Motor neuron (in vitro differentiated cells): ENCODE measurements at regions not wholly inside any gene's neighbourhood (a gene's known extent, or its start where the extent isn't known, plus 50 kb on each side); places are given as distances from the start of the nearest gene placed in this dataset.
"Not testable (repeated sequence)": the region's sequence is repeated elsewhere in the genome, so short reads cannot be mapped to it uniquely, and the experiment has no call there.

ENCODE experiments used
- ATAC-seq, 8 experiments: fragments of 200-7000 bp; cut with Tn5 transposase; replicated peaks in 6 of 8; 2 replicates each; pipeline ENCODE4 v1.8.0; 2021; ENCODE audit warnings: mild to moderate bottlenecking in 8 of 8, moderate library complexity in 8 of 8
- H3K27ac ChIP-seq, 2 donors: fragments of 250-450 bp; sonication (Bioruptor Pico); 2 replicates each; pipeline ENCODE4 v1.9.0; 2021; ENCODE audit warnings: antibody characterized with exemption in 2 of 2, mild to moderate bottlenecking in 2 of 2, moderate library complexity in 1 of 2
- H3K4me1 ChIP-seq, 2 donors: fragments of 250-450 bp; sonication (Bioruptor Pico); replicated peaks in 1 of 2; 2 replicates each; pipeline ENCODE4 v1.6.1; 2021; ENCODE audit warnings: antibody characterized with exemption in 2 of 2, mild to moderate bottlenecking in 2 of 2, moderate library complexity in 1 of 2
- H3K4me3 ChIP-seq, 5 donors: fragments of 250-450 bp; sonication (Bioruptor Pico); 2 replicates each; pipeline ENCODE4 v1.9.0; 2021; ENCODE audit warnings: antibody characterized with exemption in 5 of 5, mild to moderate bottlenecking in 5 of 5, moderate library complexity in 4 of 5
- WGBS, 10 experiments: fragments of 450-650 bp; shearing (Covaris generic); methylation state at CpG; one replicate each; pipeline ENCODE4 v1.0.0; 2022; 5-methylcytosine and 5-hydroxymethylcytosine counted together
- in situ Hi-C, 9 experiments: fragments of 400-800 bp; cut with MboI; loops; one replicate each; pipeline ENCODE4 v1.15.0; 2021; ENCODE audit warnings: low sequenced_read_pairs in 9 of 9, low pct_unique_long_range_greater_than_20kb in 2 of 9; ENCODE audit not compliant: unreplicated experiment in 9 of 9

DNA sequence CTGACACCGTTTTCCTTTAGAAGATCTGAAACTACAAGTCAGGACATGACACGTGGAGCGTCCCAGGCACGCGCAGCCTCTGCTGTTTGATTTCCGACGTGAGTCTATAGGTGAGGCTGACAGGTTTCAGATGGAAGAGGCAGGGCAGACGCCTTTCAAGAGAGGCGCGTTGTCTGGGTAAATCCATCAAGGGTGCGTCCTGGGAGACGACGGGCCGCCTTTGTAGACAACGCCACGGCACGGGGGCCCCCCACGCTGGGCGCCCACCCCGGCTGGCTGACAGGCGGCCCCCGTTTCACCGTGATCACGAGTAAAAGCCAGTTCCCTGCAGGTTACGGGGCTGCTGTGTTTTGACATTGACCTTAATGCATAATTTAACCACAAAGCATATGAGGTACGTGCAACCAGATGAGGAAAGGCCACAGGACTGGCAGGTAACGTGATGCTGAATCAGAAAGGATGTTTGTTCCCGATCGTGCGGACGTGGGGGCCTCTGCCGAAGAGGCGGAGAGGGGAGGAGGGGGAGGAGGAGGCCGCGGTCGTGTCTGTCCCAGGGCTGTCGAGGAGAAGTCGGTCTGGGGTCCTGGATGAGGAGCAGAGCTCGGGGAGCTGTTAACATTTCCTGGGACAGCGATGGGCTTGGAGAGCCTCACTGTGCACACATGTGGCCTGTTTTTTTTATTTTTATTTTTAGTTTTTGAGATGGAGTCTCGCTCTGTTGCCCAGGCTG is 51.1 kb upstream of the PPP2R3B start:
- WGBS, 10 experiments, result 0 to 60% (median 1%) methylated on average over 1 to 7 of the region's 41 CpGs; no CpG with 5 or more reads in 2 of the 10 experiments
- H3K4me1 ChIP-seq, result peaks cover 2 to 10% of the 10 kb centered on the region in 2 donors
- peak in 5 of 8 experiments; percentile 63 to 88 (median 84) for ATAC-seq

GRCh38 chrX:439241-439640 is 52.5 kb upstream of the PPP2R3B start:
- H3K4me3 ChIP-seq, result no peak overlapping the region
- no peak for ATAC-seq
- H3K27ac ChIP-seq, result no peak overlapping the region
- in situ Hi-C loops, result no loop called here
- peaks cover 2 to 10% of the 10 kb centered on the region in 2 donors for H3K4me1 ChIP-seq
- WGBS, 10 experiments, result 33% methylated on average over 1 of the region's 7 CpGs; no CpG with 5 or more reads in 9 of the 10 experiments

More for the DNA sequence above, 51.1 kb upstream of the PPP2R3B start:
- H3K27ac ChIP-seq, result peak overlapping the region in 1 of 2 donors; percentile 35
- H3K4me3 ChIP-seq, result no peak overlapping the region
- in situ Hi-C loops, result no loop called here

DNA sequence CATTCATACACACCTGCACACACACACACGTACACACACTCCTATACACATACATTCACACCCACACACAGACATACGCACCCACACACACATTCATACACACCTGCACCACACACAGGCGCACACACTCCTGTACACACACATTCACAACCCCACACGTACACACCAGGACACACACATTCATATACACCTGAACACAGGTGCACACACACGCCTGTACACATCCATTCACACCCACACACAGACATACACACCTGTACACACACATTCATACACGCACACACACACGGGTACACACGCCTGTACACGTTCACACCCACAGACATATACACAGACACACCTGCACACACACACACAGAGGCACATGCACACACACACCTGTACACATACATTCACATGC is 53.0 kb upstream of the PPP2R3B start:
- 66 to 100% methylated on average over 1 to 3 of the region's 9 CpGs; no CpG with 5 or more reads in 8 of the 10 experiments for WGBS, 10 experiments
- ATAC-seq, result no peak
- in situ Hi-C loops, result no loop called here
- H3K4me1 ChIP-seq, result peaks cover 2 to 10% of the 10 kb centered on the region in 2 donors
- H3K27ac ChIP-seq, result no peak overlapping the region
- no peak overlapping the region for H3K4me3 ChIP-seq

DNA sequence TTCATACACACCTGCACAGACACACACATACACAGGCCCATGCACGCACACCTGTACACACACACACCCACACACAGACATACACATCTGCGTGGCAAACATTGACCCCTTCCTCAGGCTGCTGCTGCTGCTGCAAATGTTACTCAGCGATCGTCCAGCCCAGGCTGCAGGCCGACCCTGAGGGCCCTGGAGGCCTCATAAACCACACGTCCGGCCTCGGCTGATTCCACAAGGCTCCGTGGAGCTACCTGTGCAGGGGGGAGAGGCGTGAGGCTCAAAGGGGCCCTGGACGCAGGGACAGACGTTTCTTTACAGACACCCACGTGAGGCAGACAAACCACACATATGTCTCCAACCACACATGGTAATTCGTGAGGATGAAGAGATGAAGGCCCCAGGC is 53.9 kb upstream of the PPP2R3B start:
- peaks cover 6 to 12% of the 10 kb centered on the region in 2 donors for H3K4me1 ChIP-seq
- 0 to 88% (median 68%) methylated on average over 1 to 8 of the region's 14 CpGs; no CpG with 5 or more reads in 7 of the 10 experiments for whole genome bisulfite sequencing, 10 experiments
- in situ Hi-C loops, result no loop called here
- no peak overlapping the region for H3K27ac ChIP-seq
- ATAC-seq, result no peak
- no peak overlapping the region for H3K4me3 ChIP-seq

DNA sequence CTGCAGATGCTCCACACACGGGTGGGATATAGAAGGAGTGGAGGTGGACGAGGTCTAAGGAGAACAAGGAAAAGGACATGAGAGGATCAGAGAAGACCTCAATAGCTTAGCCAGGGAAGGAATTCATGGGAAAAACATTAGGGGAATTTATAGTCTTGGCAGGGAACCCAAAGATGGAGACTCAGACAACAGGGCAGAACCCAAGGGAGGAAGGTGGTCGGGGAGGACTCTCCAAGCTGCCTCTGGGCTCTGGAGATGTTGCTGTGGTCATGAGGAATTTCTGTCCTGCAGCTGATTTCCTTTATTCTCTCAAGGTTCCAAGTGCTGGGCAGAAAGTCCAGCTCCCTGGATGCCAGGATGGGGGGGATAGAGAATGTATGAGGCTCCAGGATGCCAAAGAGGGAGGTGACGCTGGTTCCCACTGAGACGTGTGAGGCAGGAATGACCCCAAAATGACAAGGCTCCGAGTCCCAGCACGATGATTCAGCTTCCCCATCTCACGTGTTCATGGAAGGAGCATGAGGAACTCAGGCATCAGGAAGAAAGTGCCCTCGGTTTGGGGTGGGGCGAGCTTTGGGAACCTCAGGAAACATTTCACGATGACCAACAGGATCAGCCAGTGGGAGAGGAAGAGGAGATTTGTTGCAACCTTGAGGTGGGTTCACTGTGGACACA is 57.0 kb upstream of the PPP2R3B start:
- no peak overlapping the region for H3K27ac ChIP-seq
- 8 to 100% (median 81%) methylated on average over 1 to 6 of the region's 11 CpGs; no CpG with 5 or more reads in 2 of the 10 experiments for WGBS, 10 experiments
- H3K4me1 ChIP-seq, result peaks cover 8 to 9% of the 10 kb centered on the region in 2 donors
- H3K4me3 ChIP-seq, result no peak overlapping the region
- in situ Hi-C loops, result no loop called here
- ATAC-seq, result no peak

GRCh38 chrX:444305-444704 is 57.6 kb upstream of the PPP2R3B start:
- H3K4me3 ChIP-seq, result no peak overlapping the region
- in situ Hi-C loops, result no loop called here
- H3K27ac ChIP-seq, result no peak overlapping the region
- ATAC-seq, result no peak
- H3K4me1 ChIP-seq, result peaks cover 11 to 12% of the 10 kb centered on the region in 2 donors
- WGBS, 10 experiments, result 35 to 100% (median 80%) methylated on average over 3 to 5 of the region's 5 CpGs; no CpG with 5 or more reads in 5 of the 10 experiments

- 0 to 57% (median 19%) methylated on average over 1 to 7 of the region's 8 CpGs; no CpG with 5 or more reads in 3 of the 10 experiments for WGBS, 10 experiments
- Histone ChIP-seq H3K27ac (no peak overlapping the region), H3K4me1 (peaks cover 11 to 12% of the 10 kb centered on the region in 2 donors), H3K4me3 (no peak overlapping the region)
- in situ Hi-C loops, result no loop called here
- ATAC-seq, result peak in 1 of 8 experiments; percentile 7
Observed at GRCh38 chrX:445727-446126, 59.0 kb upstream of the PPP2R3B start.

GRCh38 chrX:446245-446644 is 59.5 kb upstream of the PPP2R3B start:
- ATAC-seq, result peak in 3 of 8 experiments; percentile 57 to 70 (median 65)
- no peak overlapping the region for H3K4me3 ChIP-seq

GRCh38 chrX:447052-447451 is 60.3 kb upstream of the PPP2R3B start:
- peaks cover 11 to 12% of the 10 kb centered on the region in 2 donors for H3K4me1 ChIP-seq
- in situ Hi-C loops, result no loop called here
- 20 to 84% (median 72%) methylated on average over 1 to 5 of the region's 5 CpGs; no CpG with 5 or more reads in 3 of the 10 experiments for WGBS, 10 experiments
- H3K4me3 ChIP-seq, result no peak overlapping the region
- H3K27ac ChIP-seq, result no peak overlapping the region
- no peak for ATAC-seq

More at GRCh38 chrX:446245-446644, 59.5 kb upstream of the PPP2R3B start:
- in situ Hi-C loops, result no loop called here
- 0 to 66% (median 6%) methylated on average over 1 to 10 of the region's 10 CpGs for WGBS, 10 experiments
- H3K27ac ChIP-seq, result no peak overlapping the region
- peaks cover 11 to 12% of the 10 kb centered on the region in 2 donors for H3K4me1 ChIP-seq

GRCh38 chrX:451750-452149 is 65.0 kb upstream of the PPP2R3B start:
- H3K27ac ChIP-seq, ATAC-seq, in situ Hi-C loops, H3K4me3 ChIP-seq, H3K4me1 ChIP-seq: not testable (repeated sequence)
- WGBS, 10 experiments, result 36 to 100% (median 75%) methylated on average over 1 to 8 of the region's 12 CpGs; no CpG with 5 or more reads in 2 of the 10 experiments

GRCh38 chrX:452598-452997 is 65.9 kb upstream of the PPP2R3B start:
- ATAC-seq, result no peak
- Histone ChIP-seq H3K4me1 (peaks cover 3 to 6% of the 10 kb centered on the region in 2 donors), H3K4me3 (no peak overlapping the region), H3K27ac (no peak overlapping the region)
- in situ Hi-C loops, result no loop called here

DNA sequence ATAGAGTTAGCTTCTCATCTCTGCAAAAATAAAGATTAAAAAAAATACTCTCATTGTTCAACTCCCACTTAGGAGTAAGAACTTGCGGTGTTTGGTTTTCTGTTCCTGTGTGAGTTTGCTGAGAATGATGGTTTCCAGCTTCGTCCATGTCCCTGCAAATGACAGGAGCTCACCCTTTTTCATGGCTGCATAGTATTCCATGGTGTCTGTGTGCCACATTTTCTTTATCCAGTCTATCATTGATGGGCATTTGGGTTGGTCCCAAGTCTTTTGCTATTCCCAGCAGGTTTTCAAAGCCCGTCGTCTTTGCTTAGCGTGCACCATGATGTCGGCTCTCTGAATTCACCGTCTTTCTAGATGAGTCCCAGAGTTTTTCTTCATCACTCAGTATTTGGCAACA is 67.8 kb upstream of the PPP2R3B start:
- H3K27ac ChIP-seq, H3K4me3 ChIP-seq, in situ Hi-C loops, H3K4me1 ChIP-seq, ATAC-seq: not testable (repeated sequence)
- WGBS, 10 experiments, result 83 to 100% (median 90%) methylated on average over 2 to 6 of the region's 7 CpGs; no CpG with 5 or more reads in 2 of the 10 experiments

DNA sequence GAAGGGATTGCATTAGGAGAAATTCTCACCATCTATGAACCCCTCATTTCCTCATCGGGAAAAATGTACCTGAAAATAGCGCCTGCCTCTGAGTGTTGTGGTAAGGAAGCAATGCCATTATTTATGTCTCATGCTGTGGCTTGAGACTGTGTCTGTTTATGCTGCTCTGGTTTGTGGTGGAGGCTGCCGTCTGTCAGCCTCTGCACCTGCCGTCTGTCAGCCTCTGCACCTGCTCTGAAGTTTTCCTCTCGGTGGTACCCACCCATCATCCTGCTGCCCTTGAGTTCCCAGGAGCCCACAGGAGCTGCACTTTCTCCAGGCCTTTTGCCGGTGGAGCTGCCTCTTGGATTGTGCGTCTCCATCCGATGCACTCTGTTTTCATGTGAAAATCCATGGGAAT is 68.5 kb upstream of the PPP2R3B start:
- peaks cover 11% of the 10 kb centered on the region in 2 donors for H3K4me1 ChIP-seq
- H3K27ac ChIP-seq, result no peak overlapping the region
- 27 to 100% (median 58%) methylated on average over 1 to 5 of the region's 8 CpGs; no CpG with 5 or more reads in 4 of the 10 experiments for WGBS, 10 experiments
- no peak overlapping the region for H3K4me3 ChIP-seq
- no peak for ATAC-seq
- in situ Hi-C loops, result no loop called here
